GM12864 (cell line): ENCODE measurements at regions not wholly inside any gene's neighbourhood (a gene's known extent, or its start where the extent isn't known, plus 50 kb on each side); places are given as distances from the start of the nearest gene placed in this dataset.
A peak's percentile ranks its signal among the peaks of the same experiment; 100 is the strongest.

Experiments used
- DNase-seq: peaks from one replicate; pipeline ENCODE4 v3.0.0-alpha.2; 2011; ENCODE audit warnings: low read depth
- H3K4me3 ChIP-seq: 2 replicates; pipeline ENCODE4 v1.5.1; 2011; ENCODE audit warnings: mild to moderate bottlenecking, low read depth, low read length, control low read depth
- TF ChIP-seq, protein P1 (sequence below): IDR thresholded peaks from 2 replicates; pipeline ENCODE4 v1.5.1; 2011; ENCODE audit warnings: low read depth, mild to moderate bottlenecking, moderate library complexity, low read length, control low read depth, inconsistent platforms; ENCODE audit errors: missing control alignments

DNA sequence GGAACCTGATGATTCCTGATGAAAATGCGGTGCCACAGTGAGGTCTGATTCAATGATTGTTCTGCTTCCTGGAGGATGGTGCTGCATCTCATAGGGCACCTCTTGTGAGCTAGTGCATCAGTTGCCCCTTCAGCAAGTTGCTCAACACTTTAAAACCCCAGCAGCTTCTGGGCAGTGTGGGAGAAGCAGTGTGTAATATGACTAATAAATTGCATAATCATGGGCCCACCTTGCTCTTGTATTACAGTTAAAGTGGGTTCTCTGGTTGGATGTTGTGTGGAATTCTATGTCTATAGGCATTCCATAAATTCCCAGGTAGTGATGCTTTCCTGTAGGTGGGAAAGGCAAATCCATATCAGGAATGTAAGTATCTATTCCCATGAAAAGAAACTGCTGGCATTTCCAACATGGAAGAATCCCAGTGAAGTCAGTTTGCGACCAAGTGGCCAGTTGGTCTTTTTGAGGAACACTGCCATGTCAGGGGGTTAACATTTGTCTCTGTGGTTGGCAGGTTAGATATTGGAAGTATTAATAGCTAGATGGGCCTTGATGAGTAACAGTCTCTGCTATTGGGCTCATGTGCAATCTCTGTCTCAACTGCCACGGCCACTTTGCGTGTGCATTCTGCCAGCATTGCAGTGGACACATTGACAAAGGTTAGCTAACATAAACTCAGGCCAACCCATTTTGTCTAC, 121.1 kb upstream of the OTUD4 start:
- H3K4me3 ChIP-seq = no peak overlapping the region
- TF ChIP-seq, protein P1, sequence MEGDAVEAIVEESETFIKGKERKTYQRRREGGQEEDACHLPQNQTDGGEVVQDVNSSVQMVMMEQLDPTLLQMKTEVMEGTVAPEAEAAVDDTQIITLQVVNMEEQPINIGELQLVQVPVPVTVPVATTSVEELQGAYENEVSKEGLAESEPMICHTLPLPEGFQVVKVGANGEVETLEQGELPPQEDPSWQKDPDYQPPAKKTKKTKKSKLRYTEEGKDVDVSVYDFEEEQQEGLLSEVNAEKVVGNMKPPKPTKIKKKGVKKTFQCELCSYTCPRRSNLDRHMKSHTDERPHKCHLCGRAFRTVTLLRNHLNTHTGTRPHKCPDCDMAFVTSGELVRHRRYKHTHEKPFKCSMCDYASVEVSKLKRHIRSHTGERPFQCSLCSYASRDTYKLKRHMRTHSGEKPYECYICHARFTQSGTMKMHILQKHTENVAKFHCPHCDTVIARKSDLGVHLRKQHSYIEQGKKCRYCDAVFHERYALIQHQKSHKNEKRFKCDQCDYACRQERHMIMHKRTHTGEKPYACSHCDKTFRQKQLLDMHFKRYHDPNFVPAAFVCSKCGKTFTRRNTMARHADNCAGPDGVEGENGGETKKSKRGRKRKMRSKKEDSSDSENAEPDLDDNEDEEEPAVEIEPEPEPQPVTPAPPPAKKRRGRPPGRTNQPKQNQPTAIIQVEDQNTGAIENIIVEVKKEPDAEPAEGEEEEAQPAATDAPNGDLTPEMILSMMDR = no peak
- DNase-seq = no peak

DNA sequence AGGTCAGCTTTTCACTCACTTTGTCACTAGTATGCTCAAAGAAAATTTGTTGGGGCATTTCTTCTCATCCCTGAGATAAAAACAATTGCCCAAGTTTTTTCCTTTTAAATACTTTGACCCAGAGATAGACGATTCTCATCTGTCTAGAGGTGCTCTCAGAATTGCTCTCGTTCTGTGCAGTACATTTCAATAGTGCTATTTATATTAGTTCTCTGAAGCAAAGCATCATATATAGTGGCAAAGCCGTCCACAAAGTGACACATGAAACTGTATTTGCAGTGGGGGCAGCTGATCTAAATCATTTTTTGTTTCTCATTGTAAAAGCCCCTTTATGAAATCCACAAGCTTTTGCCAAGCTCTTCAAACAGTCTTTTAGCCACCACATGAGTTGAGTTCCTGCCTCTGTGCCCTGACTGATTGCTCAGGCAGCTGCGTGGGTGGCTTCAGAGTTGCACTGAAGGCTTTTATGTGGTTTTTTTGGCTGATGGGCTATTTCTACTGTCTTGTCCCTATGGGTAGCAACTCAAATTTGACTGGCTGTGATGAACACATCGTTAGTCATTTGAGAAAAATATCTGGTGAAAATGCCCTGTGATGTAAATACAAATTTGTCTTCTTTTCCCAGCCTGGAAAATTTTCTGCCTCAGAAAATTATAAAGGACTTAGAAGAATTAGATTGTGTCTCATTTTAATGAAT, 119.1 kb upstream of the OTUD4 start:
- DNase-seq = peak; percentile 51
- no peak overlapping the region for H3K4me3 ChIP-seq
- TF ChIP-seq, protein P1 = no peak

DNA sequence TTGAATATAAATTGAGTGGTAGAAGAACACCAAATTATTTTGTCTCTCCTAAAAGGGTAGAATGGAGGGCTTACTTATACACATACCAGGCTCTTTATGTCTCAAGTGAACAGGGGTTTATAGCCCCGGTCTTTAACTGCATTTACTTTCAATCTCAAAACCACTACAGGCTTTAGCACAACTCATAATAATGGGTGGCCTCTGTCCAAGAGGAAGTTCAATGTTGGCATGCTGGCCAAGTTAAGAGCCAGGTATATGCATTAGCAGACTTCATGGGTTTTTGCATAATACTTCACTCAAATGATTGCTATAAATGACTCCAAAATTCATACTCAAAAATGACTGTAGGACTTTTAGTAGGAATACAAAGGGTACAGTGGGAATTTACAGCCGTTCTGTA, 118.5 kb upstream of the OTUD4 start:
- TF ChIP-seq, protein P1 = no peak
- H3K4me3 ChIP-seq = no peak overlapping the region
- no peak for DNase-seq

DNA sequence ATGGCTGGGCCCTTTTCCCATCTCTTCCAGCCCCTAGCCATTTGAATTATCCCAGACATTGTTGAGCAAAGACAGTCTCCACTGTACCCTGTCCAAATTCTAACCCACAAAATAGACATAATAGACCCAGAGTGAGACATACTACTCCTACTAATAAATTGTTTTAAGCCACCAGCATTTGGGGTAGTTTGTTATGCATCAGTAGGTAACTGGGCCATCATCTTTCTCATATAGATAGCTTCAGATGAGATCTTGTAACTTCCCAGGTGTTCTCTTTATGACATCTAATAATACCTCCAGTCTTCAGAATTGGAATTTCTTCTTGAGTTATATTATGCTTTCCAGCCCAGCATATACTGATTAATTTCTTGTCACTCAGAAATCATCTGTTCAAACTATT, 117.2 kb upstream of the OTUD4 start:
- DNase-seq = no peak
- H3K4me3 ChIP-seq = no peak overlapping the region
- TF ChIP-seq, protein P1 = no peak

DNA sequence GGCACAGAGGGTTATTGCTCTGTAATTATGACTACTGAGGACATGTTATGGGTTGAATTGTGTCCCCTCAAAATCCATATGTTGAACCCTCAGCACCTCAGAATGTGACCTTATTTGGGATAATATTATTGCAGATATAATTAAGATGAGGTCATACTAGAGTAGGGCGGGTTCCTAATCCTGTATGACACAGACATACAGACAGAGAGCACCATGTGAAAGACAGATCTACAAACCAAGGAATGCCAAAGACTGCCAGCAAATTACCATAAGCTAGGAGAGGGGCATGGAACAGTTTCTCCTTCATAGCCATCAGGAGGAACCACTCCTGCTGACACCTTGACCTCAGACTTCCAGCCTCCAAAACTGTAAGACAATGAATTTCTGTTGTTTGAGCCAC, 115.2 kb upstream of the OTUD4 start:
- DNase-seq = no peak
- TF ChIP-seq, protein P1 = no peak
- no peak overlapping the region for H3K4me3 ChIP-seq

DNA sequence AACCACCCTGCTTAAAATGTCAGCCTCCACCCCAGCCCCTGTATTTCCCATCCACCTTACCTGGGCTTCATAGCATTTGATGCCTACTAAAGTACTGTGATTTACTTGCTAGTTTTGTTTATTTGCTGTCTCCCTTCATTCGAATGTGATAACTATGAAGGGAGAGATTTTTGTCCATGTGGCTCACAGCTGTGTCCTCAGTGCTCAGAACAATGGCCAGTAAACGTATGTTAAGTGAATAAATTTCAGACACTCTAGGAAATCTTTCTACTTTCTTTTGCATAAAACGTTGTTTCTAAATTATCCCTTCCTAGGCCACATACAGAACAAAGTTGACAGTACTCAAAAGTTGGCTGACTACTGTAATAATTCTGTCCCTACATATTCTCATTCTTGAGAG, 114.7 kb upstream of the OTUD4 start:
- TF ChIP-seq, protein P1 = no peak
- no peak overlapping the region for H3K4me3 ChIP-seq
- no peak for DNase-seq

DNA sequence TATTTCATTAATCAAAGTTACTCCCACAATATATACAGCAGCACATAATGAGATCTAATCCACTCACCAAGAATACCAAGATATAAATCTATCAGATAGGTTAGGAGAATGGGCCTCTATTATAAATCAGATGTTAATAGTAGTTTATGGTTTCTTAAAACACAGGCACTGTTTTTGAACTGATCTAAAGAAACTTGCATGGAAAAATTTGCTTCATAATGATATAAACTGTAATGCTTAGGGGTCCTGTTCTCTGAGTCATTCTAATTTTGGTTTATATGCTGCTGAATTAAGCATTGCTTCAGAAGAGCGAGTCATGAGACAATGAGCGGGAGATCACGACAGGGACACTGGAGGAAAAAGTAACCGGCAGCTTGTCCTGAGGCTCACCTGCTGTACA, 113.3 kb upstream of the OTUD4 start:
- no peak overlapping the region for H3K4me3 ChIP-seq
- TF ChIP-seq, protein P1 = no peak
- DNase-seq = no peak
